Sigmoid colon (tissue), 6 donors: ENCODE measurements at regions not wholly inside any gene's neighbourhood (a gene's known extent, or its start where the extent isn't known, plus 50 kb on each side); places are given as distances from the start of the nearest gene placed in this dataset.

Experiments used
- DNase-seq: peaks from one replicate; pipeline ENCODE4 v3.0.0-alpha.2; 2019
- H3K27ac ChIP-seq, 4 donors: fragments of 200-600 bp; sonication (generic); one replicate each; pipeline ENCODE4 v1.5.1; 2016 to 2019; ENCODE audit warnings: mild to moderate bottlenecking in 1 of 4
- H3K27me3 ChIP-seq, 3 donors: fragments of 200-600 bp; sonication (generic); one replicate each; pipeline ENCODE4 v1.5.1; 2019; ENCODE audit warnings: mild to moderate bottlenecking in 1 of 3
- H3K36me3 ChIP-seq, 4 donors: fragments of 200-600 bp; sonication (generic); one replicate each; pipeline ENCODE4 v1.5.1; 2016 to 2019
- H3K4me1 ChIP-seq, 4 donors: fragments of 200-600 bp; sonication (generic); one replicate each; pipeline ENCODE4 v1.5.1; 2017 to 2019
- H3K4me3 ChIP-seq, 4 donors: fragments of 200-600 bp; sonication (generic); one replicate each; pipeline ENCODE4 v1.5.1; 2017 to 2019; ENCODE audit warnings: mild to moderate bottlenecking in 2 of 4, moderate library complexity in 1 of 4
- H3K9me3 ChIP-seq, 4 donors: fragments of 200-600 bp in 3 of 4; sonication (generic) in 3 of 4; one replicate each; pipeline versions ENCODE4 v1.5.1 to v1.6.1; 2013 to 2019
- CTCF ChIP-seq, 4 experiments: fragments of 450-650 bp in 3 of 4; fragments of 200-600 bp in 1 of 4; IDR thresholded peaks; one replicate each; pipeline ENCODE4 v1.5.1; 2016 to 2019; ENCODE audit warnings: antibody characterized with exemption in 4 of 4, mild to moderate bottlenecking in 3 of 4, moderate library complexity in 2 of 4
- EP300 ChIP-seq, 4 donors: sonication (generic); formaldehyde crosslinking; IDR thresholded peaks; one replicate each; pipeline ENCODE4 v1.6.1; 2017; ENCODE audit warnings: antibody characterized with exemption in 4 of 4
- POLR2A ChIP-seq, 2 donors: fragments of 450-650 bp; IDR thresholded peaks; one replicate each; pipeline ENCODE4 v1.6.1; 2016; ENCODE audit warnings: antibody characterized with exemption in 2 of 2, mild to moderate bottlenecking in 2 of 2, moderate library complexity in 2 of 2
- POLR2AphosphoS5 ChIP-seq, 4 donors: sonication (generic); formaldehyde crosslinking; IDR thresholded peaks; one replicate each; pipeline ENCODE4 v1.6.1; 2017; ENCODE audit warnings: antibody characterized with exemption in 4 of 4
- WGBS, 2 donors: extraction: QIAGEN DNeasy Blood & Tissue Kit; methylation state at CpG; one replicate each; pipeline ENCODE4 v1.1.7; 2013; 5-methylcytosine and 5-hydroxymethylcytosine counted together
- intact Hi-C: fragments of 100-400 bp; cut with DNase I; formaldehyde crosslinking; loops from one replicate; pipeline ENCODE4 v1.15.1; 2023
- donor health status: healthy with polysubstance abuse.
- donor health status: healthy.

DNA sequence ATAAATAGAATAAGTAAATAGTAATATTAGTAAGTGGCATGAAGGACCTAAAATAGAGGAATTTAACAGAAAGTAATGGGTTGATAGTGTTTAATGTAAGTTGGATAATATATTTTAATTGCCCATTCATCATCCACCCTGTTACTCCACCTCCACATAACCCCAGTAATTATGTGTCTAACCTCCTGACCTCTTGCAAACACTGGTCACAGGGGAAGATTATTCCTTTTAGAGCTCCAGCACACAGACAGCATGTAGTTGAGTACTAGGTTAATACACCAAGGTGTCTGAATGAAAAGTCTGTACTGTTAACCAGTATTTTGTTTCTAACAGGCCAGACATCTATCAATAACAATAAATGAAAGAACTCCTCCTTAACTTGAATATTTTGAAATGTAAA lies 92.4 kb upstream of the EYS start:
- no peaks in the 10 kb centered on the region for H3K9me3 ChIP-seq
- H3K27ac ChIP-seq: no peak overlapping the region
- intact Hi-C loops: no loop called here
- no peaks in the 10 kb centered on the region for H3K4me1 ChIP-seq
- H3K36me3 ChIP-seq: no peaks in the 10 kb centered on the region
- TF ChIP-seq POLR2AphosphoS5 (IDR thresholded peaks at IDR 0.05) (no peak), POLR2A (IDR thresholded peaks at IDR 0.05) (no peak), CTCF (IDR thresholded peaks at IDR 0.05) (no peak)
- no peaks in the 10 kb centered on the region for H3K27me3 ChIP-seq
- H3K4me3 ChIP-seq: no peak overlapping the region
- DNase-seq: no peak

- intact Hi-C loops: no loop called here
- TF ChIP-seq CTCF (IDR thresholded peaks at IDR 0.05): no peak
- no peak for TF ChIP-seq EP300 (IDR thresholded peaks at IDR 0.05)
- no peak for TF ChIP-seq POLR2A (IDR thresholded peaks at IDR 0.05)
- no peak for TF ChIP-seq POLR2AphosphoS5 (IDR thresholded peaks at IDR 0.05)
- 67 to 82% methylated on average over 3 of the region's 3 CpGs for WGBS, 2 donors
Observed at GRCh38 chr6:65798280-65799014, 91.4 kb upstream of the EYS start.

GRCh38 chr6:65790666-65791065 lies 83.6 kb upstream of the EYS start:
- no peaks in the 10 kb centered on the region for H3K4me1 ChIP-seq
- no peak overlapping the region for H3K4me3 ChIP-seq
- no peaks in the 10 kb centered on the region for H3K27me3 ChIP-seq
- 46 to 51% methylated on average over 1 of the region's 1 CpG for WGBS, 2 donors
- DNase-seq: no peak
- H3K27ac ChIP-seq: no peak overlapping the region
- no peak for TF ChIP-seq POLR2AphosphoS5 (IDR thresholded peaks at IDR 0.05)
- no peak for TF ChIP-seq EP300 (IDR thresholded peaks at IDR 0.05)
- no peak for TF ChIP-seq POLR2A (IDR thresholded peaks at IDR 0.05)
- TF ChIP-seq CTCF (IDR thresholded peaks at IDR 0.05): no peak
- intact Hi-C loops: no loop called here
- no peaks in the 10 kb centered on the region for H3K9me3 ChIP-seq
- H3K36me3 ChIP-seq: no peaks in the 10 kb centered on the region

More at GRCh38 chr6:65798280-65799014, 91.4 kb upstream of the EYS start:
- H3K36me3 ChIP-seq: no peaks in the 10 kb centered on the region
- no peaks in the 10 kb centered on the region for H3K4me1 ChIP-seq
- H3K27ac ChIP-seq: no peak overlapping the region
- no peak for DNase-seq
- no peak overlapping the region for H3K4me3 ChIP-seq
- no peaks in the 10 kb centered on the region for H3K9me3 ChIP-seq
- H3K27me3 ChIP-seq: no peaks in the 10 kb centered on the region

DNA sequence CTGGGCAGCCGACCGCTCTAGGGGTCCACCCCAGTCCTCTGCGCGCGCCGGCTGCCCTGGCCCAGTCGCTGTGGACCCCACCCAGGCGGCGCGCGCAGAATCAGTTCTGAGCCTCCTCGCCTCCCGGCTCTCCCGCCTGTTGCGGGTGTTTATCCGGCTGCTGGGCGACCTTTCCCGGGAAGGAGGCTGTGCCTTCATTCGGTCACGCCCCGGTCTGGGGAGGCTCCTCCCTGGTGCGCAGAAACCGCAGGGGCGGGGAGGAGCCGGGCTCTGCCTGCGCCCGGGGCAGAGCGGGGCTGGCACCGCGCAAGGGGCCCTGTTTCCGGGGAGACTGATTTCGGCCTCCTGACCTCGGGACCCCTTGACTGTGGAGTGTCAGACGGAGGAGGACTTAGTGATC lies 80.8 kb upstream of the EYS start:
- no peak overlapping the region for H3K4me3 ChIP-seq
- H3K36me3 ChIP-seq: no peaks in the 10 kb centered on the region
- 97 to 98% methylated on average over 34 of the region's 34 CpGs for WGBS, 2 donors
- no peaks in the 10 kb centered on the region for H3K9me3 ChIP-seq
- no peak for TF ChIP-seq EP300 (IDR thresholded peaks at IDR 0.05)
- TF ChIP-seq POLR2A (IDR thresholded peaks at IDR 0.05): no peak
- no peak for TF ChIP-seq CTCF (IDR thresholded peaks at IDR 0.05)
- no peak for TF ChIP-seq POLR2AphosphoS5 (IDR thresholded peaks at IDR 0.05)
- intact Hi-C loops: no loop called here
- no peaks in the 10 kb centered on the region for H3K4me1 ChIP-seq
- DNase-seq: no peak
- H3K27ac ChIP-seq: no peak overlapping the region
- no peaks in the 10 kb centered on the region for H3K27me3 ChIP-seq

- Histone ChIP-seq H3K27me3 (no peaks in the 10 kb centered on the region), H3K36me3 (no peaks in the 10 kb centered on the region), H3K4me1 (no peaks in the 10 kb centered on the region), H3K4me3 (no peak overlapping the region), H3K9me3 (no peaks in the 10 kb centered on the region), H3K27ac (no peak overlapping the region)
- DNase-seq: no peak
- TF ChIP-seq EP300 (IDR thresholded peaks at IDR 0.05) (no peak), POLR2A (IDR thresholded peaks at IDR 0.05) (no peak), POLR2AphosphoS5 (IDR thresholded peaks at IDR 0.05) (no peak), CTCF (IDR thresholded peaks at IDR 0.05) (no peak)
- intact Hi-C loops: no loop called here
- WGBS, 2 donors: 96 to 97% methylated on average over 8 of the region's 8 CpGs
Observed at GRCh38 chr6:65786815-65787214, 79.8 kb upstream of the EYS start.
